Testis (tissue), 2 donors: ENCODE measurements at regions not wholly inside any gene's neighbourhood (a gene's known extent, or its start where the extent isn't known, plus 50 kb on each side); places are given as distances from the start of the nearest gene placed in this dataset.
"Not testable (repeated sequence)": the region's sequence is repeated elsewhere in the genome, so short reads cannot be mapped to it uniquely, and the experiment has no call there.

Experiments used
- CTCF ChIP-seq, 3 experiments: fragments of 450-650 bp in 2 of 3; fragments of 200-600 bp in 1 of 3; sonication (generic) in 1 of 3; IDR thresholded peaks; one replicate each; pipeline ENCODE4 v1.5.1; 2016 to 2019; ENCODE audit warnings: antibody characterized with exemption in 3 of 3, mild to moderate bottlenecking in 2 of 3, moderate library complexity in 1 of 3
- POLR2A ChIP-seq: fragments of 450-650 bp; IDR thresholded peaks from one replicate; pipeline ENCODE4 v1.6.1; 2017; ENCODE audit warnings: antibody characterized with exemption, mild to moderate bottlenecking, moderate library complexity

GRCh38 chr16:35157549-35157948 is 1698.1 kb downstream of the TP53TG3F start:
- not testable (repeated sequence) for TF ChIP-seq POLR2A; CTCF (IDR thresholded peaks at IDR 0.05)
